Ecto neural progenitor cell (in vitro differentiated cells): ENCODE measurements at regions not wholly inside any gene's neighbourhood (a gene's known extent, or its start where the extent isn't known, plus 50 kb on each side); places are given as distances from the start of the nearest gene placed in this dataset.

Experiments used
- DNase-seq: peaks from one replicate; pipeline ENCODE4 v3.0.0-alpha.2; 2018; ENCODE audit warnings: low spot score

GRCh38 chr15:58329781-58330671, 101.8 kb upstream of the LIPC start:
- DNase-seq: no peak

DNA sequence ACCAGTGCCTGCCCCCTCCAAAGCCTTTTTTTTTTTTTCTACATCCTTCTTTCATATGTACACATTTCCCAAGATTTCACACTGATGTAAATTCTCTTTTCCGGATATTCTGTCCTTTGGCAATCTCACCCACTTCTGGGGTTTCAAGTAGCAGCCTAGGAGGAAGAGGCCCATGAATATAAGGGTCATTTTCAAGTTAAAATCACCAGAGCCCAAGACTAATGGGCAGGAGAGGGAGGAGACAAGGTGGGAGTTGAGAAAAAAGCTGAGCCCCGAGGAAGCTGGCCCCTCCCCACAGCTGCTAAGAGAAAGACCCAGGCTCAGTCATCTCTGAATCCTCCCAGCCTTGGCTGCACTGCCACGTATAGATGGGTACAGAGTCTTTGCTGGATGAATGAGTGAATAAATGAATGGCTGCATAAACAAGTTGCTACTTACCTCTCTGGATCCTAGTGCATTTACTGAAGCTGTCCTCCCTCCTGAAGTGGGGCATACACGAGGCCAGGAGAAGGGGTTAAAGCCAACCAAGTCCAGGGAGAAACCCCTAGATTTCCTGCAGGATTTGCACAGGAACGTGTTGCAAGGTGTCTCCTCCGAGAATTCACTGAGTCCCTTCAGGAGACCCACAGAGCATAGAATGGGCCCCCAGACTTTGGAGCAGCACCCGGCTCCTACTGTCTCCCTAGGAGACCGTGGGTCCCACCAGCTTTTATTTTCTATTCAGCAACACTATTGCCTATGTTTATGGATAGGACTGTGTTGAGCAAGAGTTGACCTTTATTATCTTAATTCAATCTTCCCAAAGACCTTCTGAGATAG, 100.8 kb upstream of the LIPC start:
- no peak for DNase-seq

DNA sequence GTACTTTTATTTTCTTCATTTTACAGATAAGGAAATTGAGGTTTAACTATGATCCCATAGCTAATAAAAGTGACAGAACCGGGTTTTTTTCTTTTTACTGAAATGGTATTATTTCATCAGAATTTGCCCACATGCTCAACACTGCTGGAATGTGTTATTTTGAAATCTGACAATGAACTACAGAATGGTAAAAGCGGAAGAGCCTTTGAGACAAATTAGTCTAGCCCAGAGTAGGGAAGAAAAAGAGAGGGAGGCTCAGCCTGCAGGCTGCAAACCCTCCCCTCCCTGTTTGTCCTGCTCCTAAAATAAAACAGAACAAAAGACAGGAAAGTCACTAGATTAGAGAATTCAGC, 100.3 kb upstream of the LIPC start:
- no peak for DNase-seq

DNA sequence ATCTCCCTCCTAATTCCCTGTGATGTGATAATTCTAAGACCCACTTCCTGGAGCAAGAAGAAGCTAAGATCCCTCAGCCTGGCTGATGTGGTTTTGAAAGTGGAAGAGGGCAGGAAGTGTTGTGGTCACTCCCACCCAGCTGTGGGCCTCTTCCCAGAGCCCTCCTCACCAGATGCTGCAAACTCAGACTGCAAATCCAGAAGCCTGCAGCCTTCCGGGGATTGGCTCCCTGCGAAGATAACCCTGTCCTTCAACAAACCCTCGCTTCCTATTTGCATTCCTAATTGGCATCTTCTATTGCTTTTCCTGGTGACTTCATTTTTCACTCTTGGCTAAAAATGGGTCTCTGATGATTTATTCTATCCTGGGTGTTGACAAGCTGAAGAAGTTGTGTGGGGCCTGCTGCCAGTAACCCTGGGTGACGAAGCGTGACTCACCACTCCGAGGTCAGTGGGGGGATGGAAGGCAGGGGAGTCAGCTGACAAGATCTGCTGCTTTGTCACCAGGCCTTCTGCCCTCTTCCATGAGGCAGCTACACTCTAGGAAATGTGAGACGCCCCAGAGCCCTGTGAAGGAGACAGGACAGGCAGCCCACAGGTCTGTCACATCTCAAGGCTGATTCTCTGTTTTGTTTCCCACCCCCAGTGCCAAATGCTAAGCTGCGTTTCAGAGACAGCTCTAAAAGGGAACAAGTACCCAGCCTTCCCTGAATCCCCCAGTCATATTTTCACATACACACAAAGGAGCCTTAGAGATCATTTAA, 99.7 kb upstream of the LIPC start:
- DNase-seq: peak; percentile 76

DNA sequence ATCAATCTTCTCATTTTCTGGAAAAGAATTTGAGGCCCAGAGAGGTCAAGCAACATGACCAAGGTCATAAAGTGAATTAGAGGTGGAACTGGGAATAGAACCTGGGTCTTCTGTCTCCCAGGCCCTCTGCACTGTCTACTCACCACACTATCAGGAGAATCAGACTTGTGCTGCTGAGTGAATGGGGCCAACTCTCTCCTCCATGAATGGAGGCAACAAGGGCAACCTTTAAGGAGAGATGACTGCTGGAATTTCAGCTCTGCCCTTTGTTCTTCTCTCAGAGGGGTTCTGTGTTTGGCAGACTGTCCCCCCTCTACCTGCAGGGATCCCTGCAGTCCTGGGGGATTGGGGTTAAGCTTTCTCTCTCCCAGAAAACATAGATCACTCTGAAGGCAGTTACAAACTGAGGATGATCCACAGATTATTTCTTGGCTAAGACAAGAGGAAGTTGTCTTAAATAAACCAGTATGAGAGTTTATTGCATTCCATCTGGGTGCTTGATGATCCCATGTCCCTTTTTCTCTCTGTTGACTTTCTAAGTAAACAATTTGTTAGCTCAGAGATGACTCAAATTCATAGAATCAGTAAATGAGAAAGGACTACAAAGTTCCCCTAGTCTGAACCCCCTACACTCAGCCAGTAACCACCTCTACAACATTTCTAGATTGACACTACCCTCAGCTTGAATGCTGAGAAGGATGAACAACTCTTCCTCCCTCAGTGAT, 99.0 kb upstream of the LIPC start:
- no peak for DNase-seq

- DNase-seq: no peak
Measured at GRCh38 chr15:58334803-58335202, 97.0 kb upstream of the LIPC start.

DNA sequence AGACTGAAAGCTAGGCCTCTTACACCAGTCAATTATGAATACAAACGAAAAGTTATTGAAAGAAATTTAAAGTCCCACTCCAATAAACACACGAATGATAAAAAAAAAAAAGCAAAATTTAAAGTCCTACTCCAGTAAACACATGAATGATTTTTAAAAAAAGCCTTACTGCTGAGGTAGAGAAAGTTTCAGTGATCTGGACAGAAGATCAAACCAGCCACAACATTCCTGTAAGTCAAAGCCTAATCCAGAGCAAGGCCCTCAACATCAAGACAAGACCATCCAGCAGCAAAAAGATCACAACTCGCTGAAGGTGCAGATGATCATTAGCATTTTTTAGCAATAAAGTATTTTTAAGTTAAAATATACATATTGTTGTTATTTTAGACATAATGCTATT, 95.6 kb upstream of the LIPC start:
- DNase-seq: no peak

- no peak for DNase-seq
Measured at GRCh38 chr15:58340176-58340575, 91.6 kb upstream of the LIPC start.

- DNase-seq: no peak
Measured at GRCh38 chr15:58342508-58342907, 89.3 kb upstream of the LIPC start.

- DNase-seq: no peak
Measured at GRCh38 chr15:58344213-58345070, 87.3 kb upstream of the LIPC start.

- DNase-seq: no peak
Measured at GRCh38 chr15:58346361-58346760, 85.4 kb upstream of the LIPC start.

DNA sequence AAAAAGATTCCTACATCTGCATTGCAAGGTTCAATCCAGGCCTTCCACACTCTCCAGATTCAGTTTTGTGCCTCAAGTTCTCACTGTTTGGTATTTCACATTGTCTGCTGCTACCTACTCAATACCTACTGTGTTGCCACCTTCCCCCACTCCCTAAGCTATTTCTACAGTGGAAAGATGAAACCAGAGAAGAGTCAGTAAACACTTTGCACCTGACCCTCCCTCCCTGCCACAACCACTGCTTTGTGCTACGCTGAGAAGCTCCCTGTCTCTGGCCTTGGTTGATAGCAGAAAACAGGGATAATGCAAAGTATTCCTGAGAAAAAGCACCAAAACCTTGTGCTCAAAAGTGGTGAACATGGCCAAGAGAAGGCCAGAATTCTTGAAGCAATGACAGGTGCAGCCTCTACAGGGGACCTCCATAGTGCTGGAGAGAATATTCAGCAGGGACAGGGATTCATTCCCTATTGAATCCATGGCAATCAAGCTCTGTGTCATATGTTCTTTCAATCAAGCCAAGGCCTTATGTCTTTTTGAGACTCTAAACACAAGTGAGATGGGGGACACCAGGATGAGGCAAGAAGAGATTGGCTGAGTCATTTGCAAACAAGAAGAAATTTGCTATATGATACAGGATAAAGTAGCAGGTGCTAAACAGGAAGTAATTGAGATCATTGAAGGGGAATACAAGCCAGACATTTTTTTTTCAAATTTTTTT, 83.5 kb upstream of the LIPC start:
- no peak for DNase-seq

- DNase-seq: no peak
Measured at GRCh38 chr15:58352026-58352929, 79.5 kb upstream of the LIPC start.

GRCh38 chr15:58355382-58355971, 76.3 kb upstream of the LIPC start:
- DNase-seq: no peak

GRCh38 chr15:58355973-58356372, 75.8 kb upstream of the LIPC start:
- no peak for DNase-seq

DNA sequence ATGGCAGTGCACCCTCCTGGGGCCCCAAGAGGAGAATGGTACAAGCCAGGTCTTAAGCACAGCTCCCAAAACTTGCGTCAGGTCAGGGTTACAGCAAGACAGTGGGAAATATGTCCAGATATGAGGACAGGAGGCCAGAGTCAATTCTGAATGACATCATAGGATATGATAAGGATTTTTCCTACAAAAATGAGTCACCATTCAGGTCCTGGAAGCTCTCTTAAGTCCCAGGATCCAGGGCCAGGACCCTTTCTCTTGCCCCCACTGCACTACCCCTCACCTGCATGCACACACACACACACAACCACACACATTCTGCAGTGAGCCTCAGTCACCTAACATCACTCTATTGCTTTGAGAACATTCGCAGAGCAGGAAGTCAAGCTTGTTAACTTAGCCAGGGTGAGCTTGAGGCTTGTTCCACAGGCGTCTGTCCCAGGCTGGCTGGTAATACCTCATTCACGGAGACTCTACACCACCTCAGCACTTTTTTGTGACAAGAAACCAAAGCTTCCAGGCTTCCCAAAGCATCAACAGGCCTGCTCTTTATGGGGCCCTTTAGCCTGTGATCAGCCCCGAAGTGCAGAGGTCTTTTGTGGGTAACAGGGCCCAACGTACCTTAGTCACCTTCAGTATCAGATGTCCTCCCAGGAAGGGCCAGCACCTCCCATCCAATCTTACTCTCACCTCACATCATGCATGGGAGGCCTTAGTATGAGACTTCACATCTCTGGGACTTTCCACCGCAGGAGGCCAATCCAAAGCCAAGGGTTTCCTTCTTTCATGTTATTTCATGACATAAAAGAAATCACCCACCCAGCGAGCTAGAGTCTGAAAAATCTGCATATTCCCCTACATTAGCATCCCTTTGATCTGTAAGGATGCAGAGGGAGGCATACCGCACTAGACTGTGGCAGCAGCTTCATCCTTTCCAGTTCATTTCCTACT, 74.0 kb upstream of the LIPC start:
- DNase-seq: no peak

- no peak for DNase-seq
Measured at GRCh38 chr15:58360421-58361090, 71.2 kb upstream of the LIPC start.
